Astrocyte (in vitro differentiated cells and primary cell): ENCODE measurements at regions not wholly inside any gene's neighbourhood (a gene's known extent, or its start where the extent isn't known, plus 50 kb on each side); places are given as distances from the start of the nearest gene placed in this dataset.

Experiments used
- CTCF ChIP-seq: IDR thresholded peaks from 2 replicates; pipeline ENCODE4 v1.5.1; 2011; ENCODE audit warnings: low read depth, mild to moderate bottlenecking, inconsistent platforms, low read length, moderate library complexity; ENCODE audit not compliant: insufficient read depth
- EZH2 ChIP-seq: IDR thresholded peaks from 2 replicates; pipeline ENCODE4 v1.6.1; 2012; ENCODE audit warnings: mild to moderate bottlenecking, low read length, inconsistent platforms; ENCODE audit not compliant: insufficient read depth

GRCh38 chr2:16031058-16031847 is 90.9 kb downstream of the MYCN start:
- no peak for TF ChIP-seq CTCF
- no peak for TF ChIP-seq EZH2
